ENCODE measurements at regions not wholly inside any gene's neighbourhood (a gene's known extent, or its start where the extent isn't known, plus 50 kb on each side); places are given as distances from the start of the nearest gene placed in this dataset.
"Not testable (repeated sequence)": the region's sequence is repeated elsewhere in the genome, so short reads cannot be mapped to it uniquely, and the experiment has no call there.

DNA sequence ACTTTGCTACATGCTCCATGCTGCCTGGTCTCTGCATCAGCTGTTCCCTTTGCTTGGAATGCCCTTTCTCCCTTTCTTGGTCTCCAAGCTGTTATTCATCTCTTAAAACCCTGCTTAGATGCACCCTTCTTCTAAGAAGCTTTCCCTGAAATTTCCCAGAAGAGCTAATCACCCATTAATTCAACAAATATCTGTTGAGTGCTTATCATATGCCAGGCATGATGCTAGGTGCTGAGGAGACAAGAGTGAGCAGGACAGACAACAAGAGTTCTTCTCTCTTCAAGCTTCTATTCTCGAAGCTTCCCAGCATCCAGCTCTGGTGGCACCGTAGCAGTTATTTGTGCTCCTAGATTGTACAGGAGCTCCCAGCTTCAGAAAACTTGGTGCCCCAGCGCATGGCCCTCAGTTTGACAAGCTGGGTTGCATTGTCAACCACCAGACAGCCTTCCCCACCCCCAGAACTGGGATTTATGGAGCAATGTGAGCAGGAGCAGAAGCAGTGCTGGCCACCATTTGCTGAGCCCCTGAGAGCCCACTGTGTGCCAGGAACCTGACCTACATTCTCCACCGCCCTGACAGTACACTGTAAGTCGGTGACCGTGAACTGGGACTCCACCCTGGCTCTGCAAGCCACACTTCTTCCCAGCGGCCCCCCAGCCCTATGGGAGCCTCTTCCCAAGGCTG, 68.0 kb upstream of the ACOT11 start:
- no peak for TF ChIP-seq ZNF274 (IDR thresholded peaks at IDR 0.05; ENCODE audit: low read depth, low read length)
- no peak overlapping the region for H3K4me3 ChIP-seq (ENCODE audit: low read length)

DNA sequence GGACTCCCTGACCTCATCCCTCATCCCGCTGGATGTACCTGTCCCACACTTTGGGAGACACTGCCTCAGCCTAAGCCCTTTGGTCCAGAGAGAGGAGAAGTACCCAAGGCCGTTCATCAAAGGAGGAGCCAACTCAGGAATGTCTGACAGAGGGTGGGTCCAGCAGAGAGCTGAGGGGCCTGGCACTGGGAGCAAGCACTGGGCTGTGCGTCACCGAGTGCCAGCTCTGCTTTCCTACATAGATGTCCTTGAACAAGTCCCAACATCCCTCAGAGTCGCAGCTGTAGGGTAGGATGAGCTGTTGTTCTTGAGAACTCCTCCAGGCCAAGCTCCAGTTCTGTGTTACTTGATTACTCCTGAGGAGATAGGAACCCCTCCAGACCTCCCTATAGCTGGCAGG, 68.8 kb upstream of the ACOT11 start:
- H3K4me3 ChIP-seq (ENCODE audit: low read length): no peak overlapping the region
- no peak for TF ChIP-seq ZNF274 (IDR thresholded peaks at IDR 0.05; ENCODE audit: low read depth, low read length)

DNA sequence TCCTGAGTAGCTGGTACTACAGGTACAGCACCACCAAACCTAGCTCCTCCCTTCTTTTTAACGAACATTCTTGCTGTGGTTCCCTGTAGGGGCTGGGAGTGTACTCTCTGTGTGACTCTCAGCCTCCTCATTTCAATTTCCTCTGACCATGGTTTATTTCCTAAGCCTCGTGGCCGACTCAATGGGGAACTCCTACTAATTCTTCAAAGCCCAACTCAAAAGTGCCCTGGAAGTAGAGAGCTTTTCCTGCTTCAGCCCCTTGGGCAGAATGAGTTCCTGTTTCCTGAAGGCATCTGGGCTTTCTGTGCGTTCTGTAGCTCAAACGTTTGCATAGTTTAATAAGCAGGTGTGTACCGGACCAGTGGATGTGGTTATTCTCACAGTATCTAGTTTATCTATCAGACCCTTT, 70.9 kb upstream of the ACOT11 start:
- no peak for TF ChIP-seq ZNF274 (IDR thresholded peaks at IDR 0.05; ENCODE audit: low read depth, low read length)
- no peak overlapping the region for H3K4me3 ChIP-seq (ENCODE audit: low read length)

DNA sequence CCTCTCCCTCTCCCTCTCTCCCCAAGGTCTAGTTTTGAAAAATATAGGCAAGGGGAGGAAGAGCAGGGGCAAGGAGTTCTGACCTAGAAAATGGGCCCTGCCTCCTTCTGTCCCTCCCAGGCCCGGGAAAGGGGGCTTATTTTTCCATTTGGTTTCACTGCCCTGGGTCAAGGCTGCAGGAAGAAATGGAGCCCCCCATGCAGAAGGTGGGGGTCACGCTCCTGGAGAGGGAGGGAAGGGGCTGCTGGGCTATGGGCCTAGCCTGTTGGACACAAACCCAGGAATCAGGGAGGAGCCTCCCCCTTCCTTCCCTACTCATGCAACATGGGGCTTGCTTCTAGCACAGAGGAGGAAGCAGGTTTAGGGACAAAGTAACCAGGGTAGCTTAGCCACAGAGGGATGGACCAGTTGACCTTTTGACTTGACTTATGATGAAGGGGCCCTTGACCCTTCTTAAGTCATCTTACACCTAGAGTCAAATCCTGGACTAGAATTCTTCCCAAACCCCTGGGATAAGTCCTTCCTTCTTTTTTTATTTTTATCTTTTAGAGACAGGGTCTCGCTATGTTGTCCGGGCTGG, 70.4 kb upstream of the SSBP3 start:
- TF ChIP-seq ZNF274 (IDR thresholded peaks at IDR 0.05; ENCODE audit: low read depth, low read length): no peak
- H3K4me3 ChIP-seq (ENCODE audit: low read length): no peak overlapping the region

DNA sequence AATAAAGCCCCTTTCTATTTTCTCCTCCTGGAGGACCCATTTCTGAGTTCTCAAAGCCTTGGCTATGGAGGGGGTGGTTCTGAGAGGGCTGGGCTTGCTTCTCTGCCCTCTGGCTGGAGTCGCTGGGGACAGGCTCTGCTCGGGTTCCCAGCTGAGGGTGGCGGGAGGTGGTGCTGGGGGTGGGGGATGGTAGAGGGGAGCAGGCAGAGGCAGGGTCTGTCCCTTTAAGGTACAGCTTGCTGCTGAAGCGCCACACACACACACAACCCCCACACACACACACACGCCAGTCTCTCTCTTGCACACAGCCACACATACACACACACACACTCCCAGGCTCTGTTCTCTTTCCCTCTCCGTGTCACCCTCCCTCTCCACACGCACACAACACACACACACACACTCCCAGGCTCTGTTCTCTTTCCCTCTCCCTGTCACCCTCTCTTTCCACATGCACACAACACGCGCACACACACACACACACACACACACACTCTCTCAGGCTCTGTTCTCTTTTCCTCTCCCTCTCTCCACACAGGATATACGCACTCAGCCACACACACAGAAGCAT, 69.8 kb upstream of the SSBP3 start:
- H3K4me3 ChIP-seq (ENCODE audit: low read length): no peak overlapping the region
- TF ChIP-seq ZNF274 (IDR thresholded peaks at IDR 0.05; ENCODE audit: low read depth, low read length): no peak

DNA sequence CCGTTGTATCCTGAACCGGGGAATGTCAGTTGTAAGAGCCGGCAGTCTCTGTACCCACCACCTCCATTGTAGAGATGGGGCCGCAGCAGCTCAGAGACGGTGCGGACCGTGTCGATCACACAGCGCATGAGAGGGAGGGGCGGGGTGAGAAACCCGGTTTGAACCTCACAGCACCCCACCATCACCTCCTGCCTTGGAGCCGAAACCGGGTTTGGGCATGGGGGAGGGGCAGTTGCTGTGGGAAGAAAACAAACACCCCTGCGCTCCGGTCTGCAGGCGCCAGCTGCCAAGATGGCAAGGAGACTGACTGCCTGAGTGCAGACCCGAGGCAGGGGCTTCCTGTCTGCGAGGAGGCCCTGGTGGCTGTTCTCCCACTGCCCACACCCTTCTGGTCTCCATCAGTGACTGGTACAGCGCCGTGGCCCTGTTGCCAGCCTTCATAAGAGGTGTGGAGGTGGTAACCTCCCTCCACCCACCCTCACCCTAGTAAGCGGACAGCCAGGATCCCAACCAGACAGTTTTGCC, 69.2 kb upstream of the SSBP3 start:
- no peak overlapping the region for H3K4me3 ChIP-seq (ENCODE audit: low read length)
- no peak for TF ChIP-seq ZNF274 (IDR thresholded peaks at IDR 0.05; ENCODE audit: low read depth, low read length)

DNA sequence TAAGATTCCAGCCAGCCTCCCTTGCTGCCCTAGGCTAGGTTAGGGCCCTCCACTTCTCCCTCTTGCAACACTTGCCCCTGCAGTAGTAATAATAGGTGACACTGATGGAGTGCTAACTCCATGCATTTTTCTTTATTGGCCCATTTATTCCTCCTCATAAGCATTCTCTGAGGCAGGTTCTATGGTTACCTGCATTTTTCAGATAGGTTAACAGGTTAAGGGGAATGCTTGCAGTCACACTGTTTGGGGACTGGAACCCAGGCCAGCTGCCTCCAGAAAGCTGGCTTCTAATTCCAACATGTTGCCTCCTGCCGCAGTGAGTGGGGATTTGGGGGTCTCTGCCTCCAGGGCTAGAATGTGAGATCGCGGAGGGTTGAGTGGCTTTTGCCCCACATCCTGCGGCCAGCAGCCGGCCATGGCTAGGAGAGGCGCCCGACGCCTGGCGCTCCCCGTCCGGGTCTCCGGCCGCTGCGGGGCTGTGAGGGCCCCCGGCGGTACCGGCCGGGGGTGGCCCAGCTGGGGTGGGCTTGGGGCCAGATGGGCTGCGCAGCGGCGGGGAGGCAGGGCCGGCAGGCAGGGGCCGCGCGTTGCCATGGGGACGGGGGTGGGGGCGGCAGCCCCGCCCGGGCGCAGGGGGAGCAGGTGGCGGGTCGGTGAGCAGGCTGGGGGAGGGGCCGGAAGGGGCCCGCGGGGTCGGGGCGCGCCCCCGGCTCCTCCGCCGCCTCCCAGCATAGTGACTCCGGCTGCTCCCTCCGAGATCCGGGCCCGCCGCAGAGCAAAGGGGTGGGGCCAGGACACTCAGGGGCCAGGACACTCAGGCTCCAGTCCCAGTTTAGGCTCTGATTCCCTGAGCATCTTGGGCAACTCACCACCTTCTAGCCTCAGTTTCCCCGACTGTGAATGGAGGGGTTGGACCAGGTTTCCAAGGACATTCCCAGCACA, 68.4 kb upstream of the SSBP3 start:
- TF ChIP-seq ZNF274 (IDR thresholded peaks at IDR 0.05; ENCODE audit: low read depth, low read length): no peak
- H3K4me3 ChIP-seq (ENCODE audit: low read length): no peak overlapping the region; the same call in 1 of the 2 replicates

DNA sequence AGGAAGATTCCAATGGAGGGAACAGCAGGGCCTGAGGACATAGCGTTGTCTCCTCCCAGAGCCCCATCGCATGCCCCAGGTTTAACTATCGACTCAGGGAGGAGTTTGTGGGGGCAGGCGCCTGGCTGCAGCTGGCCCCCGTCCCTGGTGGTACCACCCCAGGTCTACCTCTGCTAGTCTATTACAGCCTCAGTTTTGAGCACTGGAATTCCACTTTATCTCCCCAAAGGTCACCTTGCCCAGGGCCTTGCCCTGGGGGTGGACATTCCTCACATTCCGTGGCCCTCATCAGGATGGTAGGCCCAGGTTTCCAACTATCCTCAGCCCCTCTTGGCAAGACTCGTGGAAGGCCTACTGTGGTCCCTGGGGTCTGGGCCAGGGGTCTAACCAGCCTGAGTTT, 65.4 kb upstream of the SSBP3 start:
- H3K4me3 ChIP-seq (ENCODE audit: low read length): no peak overlapping the region
- no peak for TF ChIP-seq ZNF274 (IDR thresholded peaks at IDR 0.05; ENCODE audit: low read depth, low read length)

DNA sequence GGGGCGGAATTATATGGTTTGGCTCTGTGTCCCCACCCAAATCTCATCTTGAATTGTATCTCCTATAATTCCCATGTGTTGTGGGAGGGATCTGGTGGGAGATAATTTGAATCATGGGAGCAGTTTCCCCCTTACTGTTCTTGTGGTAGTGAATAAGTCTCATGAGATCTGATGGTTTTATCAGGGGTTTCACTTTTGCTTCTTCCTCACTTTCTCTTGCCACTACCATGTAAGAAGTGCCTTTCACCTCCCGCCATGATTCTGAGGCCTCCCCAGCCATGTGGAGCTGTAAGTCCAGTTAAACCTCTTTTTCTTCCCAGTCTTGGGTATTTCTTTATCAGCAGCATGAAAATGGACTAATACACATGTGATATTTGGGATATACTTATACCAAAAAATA, 63.2 kb upstream of the SSBP3 start:
- not testable (repeated sequence) for H3K4me3 ChIP-seq (ENCODE audit: low read length)

DNA sequence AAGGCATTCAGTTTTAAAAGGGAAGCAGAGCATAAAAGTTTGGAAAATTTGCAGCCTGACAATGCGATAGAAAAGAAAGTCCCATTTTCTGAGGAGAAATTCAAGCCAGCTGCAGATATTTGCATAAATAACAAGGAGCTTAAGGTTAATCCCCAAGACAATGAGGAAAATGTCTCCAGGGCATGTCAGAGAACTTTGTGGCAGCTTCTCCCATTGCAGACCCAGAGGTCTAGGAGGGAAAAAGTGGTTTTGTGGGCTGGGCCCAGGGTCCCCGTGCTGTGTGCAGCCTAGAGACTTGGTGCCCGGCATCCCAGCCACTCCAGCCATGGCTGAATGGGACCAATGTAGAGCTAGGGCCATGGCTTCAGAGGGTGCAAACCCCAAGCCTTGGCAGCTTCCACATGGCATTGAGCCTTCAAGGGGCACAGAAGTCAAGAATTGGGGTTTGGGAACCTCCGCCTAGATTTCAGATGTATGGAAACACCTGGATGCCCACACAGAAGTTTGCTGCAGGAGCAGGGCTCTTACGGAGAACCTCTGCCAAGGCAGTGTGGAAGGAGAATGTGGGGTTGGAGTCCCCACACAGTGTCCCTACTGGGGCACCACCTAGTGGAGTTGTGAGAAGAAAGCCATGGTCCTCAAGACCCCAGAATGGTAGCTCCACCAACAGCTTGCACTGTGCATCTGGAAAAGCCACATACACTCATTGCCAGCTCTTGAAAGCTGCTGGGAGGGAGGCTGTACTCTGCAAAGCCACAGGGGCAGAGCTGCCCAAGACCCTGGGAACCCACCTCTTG, 62.3 kb upstream of the SSBP3 start:
- H3K4me3 ChIP-seq (ENCODE audit: low read length): not testable (repeated sequence)

DNA sequence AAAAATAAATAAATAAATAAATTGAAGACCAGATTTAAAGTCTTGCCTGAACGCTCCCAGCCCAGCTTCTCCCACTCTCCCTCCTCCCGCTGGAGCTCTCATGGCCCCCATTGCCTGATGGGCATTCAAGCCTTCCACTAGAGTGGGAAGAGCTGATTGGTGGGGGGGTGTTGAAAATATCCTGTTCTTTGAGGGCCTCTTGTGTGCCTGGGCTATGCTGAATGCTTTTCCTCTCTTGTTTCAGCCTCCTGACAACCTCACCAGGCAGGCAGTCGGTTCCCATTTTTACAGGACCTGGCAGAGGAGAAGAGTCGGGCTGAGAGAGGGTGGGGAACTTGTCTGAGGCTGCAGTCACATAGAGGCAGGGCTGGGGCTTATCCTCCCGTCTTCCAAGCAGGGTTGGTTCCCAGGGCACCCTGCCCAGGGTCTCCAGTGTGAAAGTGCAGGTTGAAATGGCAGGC, 59.2 kb upstream of the SSBP3 start:
- TF ChIP-seq ZNF274 (IDR thresholded peaks at IDR 0.05; ENCODE audit: low read depth, low read length): no peak

DNA sequence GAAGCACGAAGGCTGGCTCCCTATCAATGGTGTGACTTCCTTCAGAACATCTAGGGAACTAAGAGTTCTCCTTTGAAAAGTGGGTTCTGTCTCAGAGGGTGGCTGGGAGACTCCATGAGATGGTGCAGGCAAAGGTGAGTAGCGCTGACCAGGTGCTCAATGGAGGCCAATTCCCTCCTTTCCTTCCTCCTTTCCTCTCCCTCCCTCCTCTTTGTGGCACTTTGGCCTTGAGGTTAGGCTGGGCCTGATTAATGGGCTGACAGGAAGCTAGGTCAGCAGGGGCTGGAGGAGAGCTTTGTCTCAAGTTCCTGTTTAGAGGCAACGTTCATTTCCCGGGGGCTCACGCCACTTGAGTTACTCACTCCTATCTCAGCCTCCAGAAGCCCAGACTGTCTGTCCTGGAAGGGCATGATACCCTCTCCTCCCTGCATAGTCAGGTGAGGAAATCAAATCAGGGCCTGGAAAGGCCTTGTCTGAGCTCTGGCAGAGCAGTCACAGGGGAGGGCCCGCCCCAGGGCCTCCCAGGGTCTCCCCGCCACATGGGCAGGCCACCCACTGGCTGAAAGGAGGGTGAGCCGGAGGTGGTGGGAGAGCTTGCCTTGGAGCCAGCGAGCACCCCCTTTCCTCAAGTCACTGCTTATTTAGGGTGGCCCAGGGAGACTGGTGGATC, 58.4 kb upstream of the SSBP3 start:
- no peak for TF ChIP-seq ZNF274 (IDR thresholded peaks at IDR 0.05; ENCODE audit: low read depth, low read length)
- no peak overlapping the region for H3K4me3 ChIP-seq (ENCODE audit: low read length)

More for the DNA sequence above, 59.2 kb upstream of the SSBP3 start:
- no peak overlapping the region for H3K4me3 ChIP-seq (ENCODE audit: low read length)

DNA sequence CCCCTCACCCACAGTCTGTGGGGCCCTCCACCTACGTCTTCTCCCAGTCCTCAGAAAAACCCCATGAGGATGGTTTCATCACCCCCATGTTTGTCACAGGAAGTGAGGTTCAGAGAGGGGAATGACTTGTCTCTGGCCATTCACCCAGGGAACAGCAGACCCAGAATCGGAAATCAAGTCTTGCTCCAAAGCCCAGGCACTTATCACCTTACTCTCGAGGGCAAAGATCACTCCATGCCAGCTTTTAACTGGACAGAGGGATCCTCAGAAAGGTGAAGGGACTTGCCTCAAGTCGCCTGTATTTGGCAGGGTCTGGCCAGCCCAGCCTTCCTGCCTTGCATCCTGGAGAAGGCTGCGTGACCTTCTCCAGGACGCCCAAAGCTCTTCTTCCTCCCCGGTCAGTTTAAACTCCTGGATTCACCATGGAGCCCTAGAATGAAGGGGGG, 57.9 kb upstream of the SSBP3 start:
- no peak overlapping the region for H3K4me3 ChIP-seq (ENCODE audit: low read length)
- TF ChIP-seq ZNF274 (IDR thresholded peaks at IDR 0.05; ENCODE audit: low read depth, low read length): no peak
